ENCODE measurements at regions not wholly inside any gene's neighbourhood (a gene's known extent, or its start where the extent isn't known, plus 50 kb on each side); places are given as distances from the start of the nearest gene placed in this dataset.

DNA sequence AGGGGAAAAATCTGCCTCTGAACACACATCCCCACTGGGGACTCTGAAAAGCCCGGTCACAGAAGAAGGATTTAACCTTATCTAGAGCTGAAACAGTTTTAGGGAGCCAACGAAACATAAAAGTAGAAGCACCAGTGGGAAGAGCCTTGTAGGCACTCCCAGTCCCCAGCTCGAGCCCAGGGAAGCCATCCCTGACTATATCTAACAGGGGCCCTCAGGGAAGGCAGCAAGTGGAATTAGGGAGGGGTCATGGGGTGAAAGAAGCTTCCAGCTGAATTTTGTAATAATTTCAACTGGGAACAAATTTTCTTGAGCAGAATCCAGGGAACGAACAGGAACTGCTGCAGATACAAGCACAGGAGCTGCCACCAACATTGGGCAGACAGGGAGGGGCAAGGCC, 127.8 kb downstream of the BMP4 start:
- TF ChIP-seq SUZ12 (IDR thresholded peaks at IDR 0.05) (no peak), FOXM1 (IDR thresholded peaks at IDR 0.05; ENCODE audit: borderline replicate concordance) (no peak), ZNF384 (IDR thresholded peaks at IDR 0.05) (no peak), BHLHE40 (IDR thresholded peaks at IDR 0.05; ENCODE audit: borderline replicate concordance) (no peak), FOXK2 (IDR thresholded peaks at IDR 0.05) (no peak), HDGF (IDR thresholded peaks at IDR 0.05; ENCODE audit: borderline replicate concordance) (no peak), ELF4 (IDR thresholded peaks at IDR 0.05) (no peak), TARDBP (IDR thresholded peaks at IDR 0.05) (no peak), SP1 (IDR thresholded peaks at IDR 0.05) (no peak), ARNT (IDR thresholded peaks at IDR 0.05) (no peak), FOXA1 (IDR thresholded peaks at IDR 0.05) (no peak), CTBP1 (IDR thresholded peaks at IDR 0.05; ENCODE audit: borderline replicate concordance) (no peak), L3MBTL2 (conservative IDR thresholded peaks at IDR 0.05) (no peak)
- TF ChIP-seq, protein P1, sequence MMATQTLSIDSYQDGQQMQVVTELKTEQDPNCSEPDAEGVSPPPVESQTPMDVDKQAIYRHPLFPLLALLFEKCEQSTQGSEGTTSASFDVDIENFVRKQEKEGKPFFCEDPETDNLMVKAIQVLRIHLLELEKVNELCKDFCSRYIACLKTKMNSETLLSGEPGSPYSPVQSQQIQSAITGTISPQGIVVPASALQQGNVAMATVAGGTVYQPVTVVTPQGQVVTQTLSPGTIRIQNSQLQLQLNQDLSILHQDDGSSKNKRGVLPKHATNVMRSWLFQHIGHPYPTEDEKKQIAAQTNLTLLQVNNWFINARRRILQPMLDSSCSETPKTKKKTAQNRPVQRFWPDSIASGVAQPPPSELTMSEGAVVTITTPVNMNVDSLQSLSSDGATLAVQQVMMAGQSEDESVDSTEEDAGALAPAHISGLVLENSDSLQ (IDR thresholded peaks at IDR 0.05) = no peak

Measured in HEK293T (cell line).